ENCODE measurements at regions not wholly inside any gene's neighbourhood (a gene's known extent, or its start where the extent isn't known, plus 50 kb on each side); places are given as distances from the start of the nearest gene placed in this dataset.

GRCh38 chr14:31955936-31956579 lies 121.0 kb upstream of the ARHGAP5 start:
- ChIA-PET POLR2A (no interaction called here), CTCF (interaction anchor here (0.6 to 1.1 kb wide), 2 partner anchors 16 to 299 kb away, joined by 3 to 4 read pairs; no protein-coding TSS in a partner anchor)
- DNase-seq (ENCODE audit: low read depth, low spot score): no peak
- no peaks in the 10 kb centered on the region for H3K9me3 ChIP-seq (ENCODE audit: control insufficient read depth, insufficient read depth, low read length)
- H3K4me3 ChIP-seq (ENCODE audit: low read depth, low read length): no peak overlapping the region
- no peaks in the 10 kb centered on the region for H3K27me3 ChIP-seq (ENCODE audit: control insufficient read depth, insufficient read depth, low read length)
- H3K27ac ChIP-seq (ENCODE audit: low read depth, low read length): no peak overlapping the region
- no peak for TF ChIP-seq CTCF (IDR thresholded peaks at IDR 0.05; ENCODE audit: low read depth, low read length)

- ChIA-PET POLR2A (no interaction called here), CTCF (no interaction called here)
- Histone ChIP-seq H3K27me3 (ENCODE audit: control insufficient read depth, insufficient read depth, low read length) (no peaks in the 10 kb centered on the region), H3K4me3 (ENCODE audit: low read depth, low read length) (no peak overlapping the region), H3K27ac (ENCODE audit: low read depth, low read length) (no peak overlapping the region), H3K9me3 (ENCODE audit: control insufficient read depth, insufficient read depth, low read length) (no peaks in the 10 kb centered on the region)
- DNase-seq (ENCODE audit: low read depth, low spot score): no peak
- TF ChIP-seq CTCF (IDR thresholded peaks at IDR 0.05; ENCODE audit: low read depth, low read length): no peak
Measured at GRCh38 chr14:31957565-31957964, 119.5 kb upstream of the ARHGAP5 start.

GRCh38 chr14:31960039-31960438 lies 117.1 kb upstream of the ARHGAP5 start:
- POLR2A ChIA-PET: no interaction called here
- TF ChIP-seq CTCF (IDR thresholded peaks at IDR 0.05; ENCODE audit: low read depth, low read length): no peak
- no peak overlapping the region for H3K4me3 ChIP-seq (ENCODE audit: low read depth, low read length)
- no peak for DNase-seq (ENCODE audit: low read depth, low spot score)
- CTCF ChIA-PET: no interaction called here
- no peaks in the 10 kb centered on the region for H3K9me3 ChIP-seq (ENCODE audit: control insufficient read depth, insufficient read depth, low read length)
- no peak overlapping the region for H3K27ac ChIP-seq (ENCODE audit: low read depth, low read length)
- no peaks in the 10 kb centered on the region for H3K27me3 ChIP-seq (ENCODE audit: control insufficient read depth, insufficient read depth, low read length)

GRCh38 chr14:31961896-31962295 lies 115.2 kb upstream of the ARHGAP5 start:
- no peaks in the 10 kb centered on the region for H3K27me3 ChIP-seq (ENCODE audit: control insufficient read depth, insufficient read depth, low read length)
- TF ChIP-seq CTCF (IDR thresholded peaks at IDR 0.05; ENCODE audit: low read depth, low read length): no peak
- no peaks in the 10 kb centered on the region for H3K9me3 ChIP-seq (ENCODE audit: control insufficient read depth, insufficient read depth, low read length)
- no peak for DNase-seq (ENCODE audit: low read depth, low spot score)
- H3K4me3 ChIP-seq (ENCODE audit: low read depth, low read length): no peak overlapping the region
- H3K27ac ChIP-seq (ENCODE audit: low read depth, low read length): no peak overlapping the region
- CTCF ChIA-PET: no interaction called here
- POLR2A ChIA-PET: no interaction called here

- H3K4me3 ChIP-seq (ENCODE audit: low read depth, low read length): no peak overlapping the region
- POLR2A ChIA-PET: no interaction called here
- CTCF ChIA-PET: no interaction called here
- no peak overlapping the region for H3K27ac ChIP-seq (ENCODE audit: low read depth, low read length)
- no peak for TF ChIP-seq CTCF (IDR thresholded peaks at IDR 0.05; ENCODE audit: low read depth, low read length)
- H3K27me3 ChIP-seq (ENCODE audit: control insufficient read depth, insufficient read depth, low read length): no peaks in the 10 kb centered on the region
- H3K9me3 ChIP-seq (ENCODE audit: control insufficient read depth, insufficient read depth, low read length): no peaks in the 10 kb centered on the region
- no peak for DNase-seq (ENCODE audit: low read depth, low spot score)
Measured at GRCh38 chr14:31962920-31963319, 114.2 kb upstream of the ARHGAP5 start.

All from AG04450 (cell line).